BJ (cell line): ENCODE measurements at regions not wholly inside any gene's neighbourhood (a gene's known extent, or its start where the extent isn't known, plus 50 kb on each side); places are given as distances from the start of the nearest gene placed in this dataset.
"Not testable (repeated sequence)": the region's sequence is repeated elsewhere in the genome, so short reads cannot be mapped to it uniquely, and the experiment has no call there.

Experiments
- CTCF ChIA-PET: fragments of 350-600 bp; formaldehyde crosslinking; extraction: SDS; loops from one replicate; lab custom pipeline; 2021; ENCODE audit warnings: antibody characterized with exemption, inconsistent platforms; lab: Yijun Ruan, JAX
- POLR2A ChIA-PET: fragments of 300-600 bp; sonication (Branson Sonifier 250); formaldehyde crosslinking; extraction: SDS; loops from one replicate; lab custom pipeline; 2021; ENCODE audit warnings: antibody characterized with exemption; lab: Charles Lee
- DNase-seq: peaks from one replicate; pipeline ENCODE4 v3.0.0-alpha.2; 2011; ENCODE audit warnings: low read depth
- H3K27me3 ChIP-seq: 2 replicates; pipeline ENCODE4 v1.6.0; 2011; ENCODE audit warnings: low read length; ENCODE audit not compliant: control insufficient read depth, insufficient read depth
- H3K36me3 ChIP-seq: 2 replicates; pipeline ENCODE4 v1.5.1; 2011; ENCODE audit warnings: low read length; ENCODE audit not compliant: control insufficient read depth, insufficient read depth
- H3K4me3 ChIP-seq: 2 replicates; pipeline ENCODE4 v1.5.1; 2011; ENCODE audit warnings: low read depth, mild to moderate bottlenecking, control low read depth, low read length
- TF ChIP-seq, protein P1 (sequence below): IDR thresholded peaks from 2 replicates; pipeline ENCODE4 v1.5.1; 2011; ENCODE audit warnings: low read depth, mild to moderate bottlenecking, control low read depth, inconsistent platforms, low read length, moderate library complexity; ENCODE audit not compliant: insufficient read depth

DNA sequence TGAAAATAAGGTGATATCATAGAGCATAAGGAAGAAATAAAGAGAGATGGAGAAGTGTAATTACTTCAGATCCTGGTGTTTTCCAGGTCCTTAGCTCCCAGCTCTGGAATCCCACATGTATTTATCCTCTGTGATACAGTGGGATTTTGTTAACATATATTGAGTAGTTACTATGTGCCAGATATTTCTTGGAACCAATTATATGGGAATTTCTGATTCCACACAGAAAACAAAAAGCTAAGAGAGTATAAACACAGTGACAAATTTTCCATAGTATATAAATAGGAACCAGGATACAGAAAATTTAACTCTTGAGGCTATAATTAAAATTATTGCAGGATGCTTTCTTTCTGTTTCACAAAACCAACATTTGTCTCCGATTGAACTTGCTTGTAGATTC, 1067.5 kb downstream of the PCDH7 start:
- CTCF ChIA-PET: no interaction called here
- POLR2A ChIA-PET: no interaction called here
- TF ChIP-seq, protein P1, sequence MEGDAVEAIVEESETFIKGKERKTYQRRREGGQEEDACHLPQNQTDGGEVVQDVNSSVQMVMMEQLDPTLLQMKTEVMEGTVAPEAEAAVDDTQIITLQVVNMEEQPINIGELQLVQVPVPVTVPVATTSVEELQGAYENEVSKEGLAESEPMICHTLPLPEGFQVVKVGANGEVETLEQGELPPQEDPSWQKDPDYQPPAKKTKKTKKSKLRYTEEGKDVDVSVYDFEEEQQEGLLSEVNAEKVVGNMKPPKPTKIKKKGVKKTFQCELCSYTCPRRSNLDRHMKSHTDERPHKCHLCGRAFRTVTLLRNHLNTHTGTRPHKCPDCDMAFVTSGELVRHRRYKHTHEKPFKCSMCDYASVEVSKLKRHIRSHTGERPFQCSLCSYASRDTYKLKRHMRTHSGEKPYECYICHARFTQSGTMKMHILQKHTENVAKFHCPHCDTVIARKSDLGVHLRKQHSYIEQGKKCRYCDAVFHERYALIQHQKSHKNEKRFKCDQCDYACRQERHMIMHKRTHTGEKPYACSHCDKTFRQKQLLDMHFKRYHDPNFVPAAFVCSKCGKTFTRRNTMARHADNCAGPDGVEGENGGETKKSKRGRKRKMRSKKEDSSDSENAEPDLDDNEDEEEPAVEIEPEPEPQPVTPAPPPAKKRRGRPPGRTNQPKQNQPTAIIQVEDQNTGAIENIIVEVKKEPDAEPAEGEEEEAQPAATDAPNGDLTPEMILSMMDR: no peak
- DNase-seq: no peak
- no peaks in the 10 kb centered on the region for H3K36me3 ChIP-seq
- no peak overlapping the region for H3K4me3 ChIP-seq
- H3K27me3 ChIP-seq: no peaks in the 10 kb centered on the region

DNA sequence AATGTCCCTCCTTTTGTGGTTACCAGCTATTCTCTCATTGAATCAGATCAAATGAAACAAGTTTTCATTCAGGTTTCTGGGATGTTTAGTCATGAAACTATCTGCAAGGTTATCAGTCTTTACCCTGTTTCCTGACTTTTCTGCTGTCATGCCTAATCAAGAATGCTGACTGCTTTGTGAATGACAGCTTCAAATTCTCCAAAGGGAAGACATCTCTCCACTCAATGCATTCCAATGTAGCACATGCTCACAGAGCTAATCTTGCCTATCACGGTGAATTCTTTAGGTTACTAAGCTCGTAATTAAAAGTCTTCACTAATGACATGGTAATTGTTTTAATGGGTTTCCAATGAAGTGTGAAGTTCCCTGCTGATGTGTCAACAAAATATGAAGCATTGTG, 1068.5 kb downstream of the PCDH7 start:
- H3K36me3 ChIP-seq: no peaks in the 10 kb centered on the region
- no peaks in the 10 kb centered on the region for H3K27me3 ChIP-seq
- ChIA-PET CTCF (no interaction called here), POLR2A (no interaction called here)
- TF ChIP-seq, protein P1: no peak
- no peak overlapping the region for H3K4me3 ChIP-seq
- DNase-seq: no peak

DNA sequence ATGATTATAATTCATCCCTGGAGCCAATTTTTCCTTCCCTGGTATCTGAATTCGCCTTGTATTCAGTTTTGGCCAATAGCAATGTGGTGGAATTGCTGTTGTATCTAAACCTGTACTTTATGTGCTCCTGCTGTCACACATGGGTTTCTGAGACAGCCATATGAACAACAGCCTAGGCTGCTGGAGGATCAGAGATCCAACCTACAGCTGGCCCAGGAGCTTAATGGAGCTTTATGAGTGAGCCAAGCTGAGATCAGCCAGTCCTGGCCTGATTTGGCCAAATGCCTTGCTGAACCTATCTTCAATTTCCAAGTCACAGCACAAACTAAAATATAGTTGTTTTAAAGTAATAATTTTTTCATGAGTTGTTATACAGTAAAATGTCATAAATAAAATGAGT, 1071.5 kb downstream of the PCDH7 start:
- DNase-seq: no peak
- POLR2A ChIA-PET: no interaction called here
- Histone ChIP-seq H3K36me3 (no peaks in the 10 kb centered on the region), H3K4me3 (no peak overlapping the region), H3K27me3 (no peaks in the 10 kb centered on the region)
- CTCF ChIA-PET: no interaction called here
- TF ChIP-seq, protein P1: no peak

DNA sequence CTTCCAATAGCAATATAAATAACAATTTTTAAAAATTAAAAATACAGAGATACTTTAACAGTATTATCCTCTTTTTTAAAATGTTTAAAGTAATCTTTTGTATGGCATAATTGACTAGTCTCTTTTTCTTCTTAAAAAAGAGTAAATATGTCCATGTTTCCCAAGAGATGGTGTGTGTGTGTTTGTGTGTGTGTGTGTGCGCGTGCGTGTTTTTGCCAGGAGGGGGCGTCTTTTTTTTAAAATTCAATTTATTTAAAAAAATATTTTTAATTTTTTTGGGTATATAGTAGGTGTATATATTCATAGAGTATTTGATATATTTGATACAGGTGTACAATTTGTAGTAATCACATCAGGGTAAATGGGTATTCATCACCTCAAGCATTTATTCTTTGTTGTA, 1073.7 kb downstream of the PCDH7 start:
- H3K4me3 ChIP-seq: no peak overlapping the region
- DNase-seq: no peak
- POLR2A ChIA-PET: no interaction called here
- H3K36me3 ChIP-seq: no peaks in the 10 kb centered on the region
- TF ChIP-seq, protein P1: no peak
- CTCF ChIA-PET: no interaction called here
- H3K27me3 ChIP-seq: no peaks in the 10 kb centered on the region

DNA sequence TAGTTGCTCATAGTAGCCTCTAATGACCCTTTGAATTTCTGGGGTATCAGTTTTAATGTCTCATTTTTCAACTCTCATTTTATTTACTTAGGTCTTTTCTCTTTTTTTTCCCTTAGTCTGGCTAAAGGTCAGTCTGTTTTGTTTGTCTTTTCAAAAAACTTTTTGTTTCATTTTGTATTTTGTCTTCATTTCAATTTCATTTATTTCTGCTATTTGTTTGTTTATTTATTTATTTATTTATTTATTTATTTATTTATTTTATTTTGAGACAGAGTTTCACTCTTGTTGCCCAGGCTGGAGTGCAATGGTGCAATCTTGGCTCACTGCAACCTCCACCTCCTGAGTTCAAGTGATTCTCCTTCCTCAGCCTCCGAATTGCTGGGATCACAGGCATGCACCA, 1076.9 kb downstream of the PCDH7 start:
- H3K4me3 ChIP-seq, CTCF ChIA-PET, H3K36me3 ChIP-seq, DNase-seq, H3K27me3 ChIP-seq, POLR2A ChIA-PET: not testable (repeated sequence)

DNA sequence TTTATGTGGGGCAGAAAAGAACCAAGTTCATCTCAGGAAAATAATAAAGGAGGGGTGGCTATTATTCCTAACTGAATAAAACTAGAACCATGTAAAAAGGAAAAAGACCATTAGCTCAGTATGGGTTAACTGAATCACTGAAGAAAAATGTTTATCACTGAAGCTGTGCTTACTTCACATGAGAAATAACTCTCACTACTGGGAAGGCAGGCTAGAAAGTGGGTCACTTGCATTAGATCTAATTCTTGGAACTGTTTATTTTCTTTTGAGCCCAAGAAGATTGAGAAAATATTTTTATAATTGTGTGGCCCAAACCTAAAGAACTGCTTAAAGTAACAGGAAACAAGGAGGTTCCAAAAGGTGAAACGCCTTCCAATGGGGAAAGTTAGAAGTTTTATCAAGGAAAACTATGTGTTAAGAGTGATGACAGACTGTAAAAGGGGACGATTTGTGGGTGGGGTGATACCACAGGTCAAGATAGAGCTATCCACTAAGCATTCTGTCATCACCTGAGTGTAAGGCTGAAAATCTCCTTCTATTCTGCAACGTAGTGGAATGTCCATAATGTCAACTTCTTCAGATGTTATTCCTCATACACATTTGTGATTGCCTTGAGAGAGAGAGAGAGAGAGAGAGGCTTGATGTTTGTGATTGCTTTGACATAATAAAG, 1083.5 kb downstream of the PCDH7 start:
- H3K4me3 ChIP-seq: no peak overlapping the region
- POLR2A ChIA-PET: no interaction called here
- no peaks in the 10 kb centered on the region for H3K36me3 ChIP-seq
- H3K27me3 ChIP-seq: no peaks in the 10 kb centered on the region
- CTCF ChIA-PET: no interaction called here
- TF ChIP-seq, protein P1: no peak
- DNase-seq: no peak
